ENCODE measurements at regions not wholly inside any gene's neighbourhood (a gene's known extent, or its start where the extent isn't known, plus 50 kb on each side); places are given as distances from the start of the nearest gene placed in this dataset.

DNA sequence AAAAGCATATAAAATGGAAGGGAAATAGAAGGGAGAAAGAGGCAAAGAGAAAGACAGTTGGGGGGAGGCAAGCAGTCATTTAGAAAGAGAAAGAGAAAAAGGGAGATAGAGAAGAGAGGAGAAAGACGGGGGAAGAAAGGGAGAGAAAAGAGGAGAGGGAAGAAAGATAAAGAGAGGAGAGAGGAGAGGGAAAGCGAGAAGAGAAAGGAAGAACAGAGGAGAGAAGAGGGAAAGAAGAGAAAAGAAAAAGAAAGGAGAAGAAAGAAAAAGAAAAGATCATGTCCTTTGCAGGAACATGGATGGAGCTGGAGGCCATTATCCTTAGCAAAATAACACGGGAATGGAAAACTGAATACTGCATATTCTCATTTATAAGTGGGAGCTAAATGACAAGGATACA, 247.7 kb downstream of the MIAT start:
- TF ChIP-seq EZH2 (IDR thresholded peaks at IDR 0.05; ENCODE audit: borderline replicate concordance, low read length) (no peak), CTCF (IDR thresholded peaks at IDR 0.05; ENCODE audit: low read length) (no peak)

All from OCI-LY1 (cell line).